Prostate gland (tissue), 2 donors: ENCODE measurements at regions not wholly inside any gene's neighbourhood (a gene's known extent, or its start where the extent isn't known, plus 50 kb on each side); places are given as distances from the start of the nearest gene placed in this dataset.

Experiments
- DNase-seq: peaks from one replicate; pipeline ENCODE4 v3.0.0-alpha.2; 2019; ENCODE audit warnings: low spot score
- H3K27ac ChIP-seq, 2 donors: fragments of 200-600 bp; sonication (generic); 2 replicates each; pipeline ENCODE4 v1.5.1; 2017 to 2019
- H3K27me3 ChIP-seq: fragments of 200-600 bp; sonication (generic); replicated peaks from 2 replicates; pipeline ENCODE4 v1.5.1; 2019; ENCODE audit not compliant: insufficient read depth
- H3K36me3 ChIP-seq, 2 donors: fragments of 200-600 bp; sonication (generic); 1 replicate in 1 of 2; 2 replicates in 1 of 2; pipeline versions ENCODE4 v1.5.1 to v1.8.1; 2017 to 2019
- H3K4me1 ChIP-seq: fragments of 200-600 bp; sonication (generic); replicated peaks from 2 replicates; pipeline ENCODE4 v1.5.1; 2019
- H3K4me3 ChIP-seq, 2 donors: fragments of 200-600 bp; sonication (generic); 2 replicates each; pipeline ENCODE4 v1.5.1; 2017 to 2019
- H3K9me3 ChIP-seq: fragments of 200-600 bp; sonication (generic); 2 replicates; pipeline ENCODE4 v1.5.1; 2017
- CTCF ChIP-seq, 4 experiments: fragments of 200-600 bp in 2 of 4; fragments of 450-650 bp in 2 of 4; sonication (generic) in 2 of 4; IDR thresholded peaks; 1 replicate in 3 of 4; 2 replicates in 1 of 4; pipeline ENCODE4 v1.5.1; 2016 to 2019; ENCODE audit warnings: antibody characterized with exemption in 4 of 4, mild to moderate bottlenecking in 2 of 4, moderate library complexity in 2 of 4
- POLR2A ChIP-seq: fragments of 450-650 bp; IDR thresholded peaks from one replicate; pipeline ENCODE4 v1.6.1; 2016; ENCODE audit warnings: antibody characterized with exemption, mild to moderate bottlenecking
- POLR2AphosphoS5 ChIP-seq: sonication (generic); formaldehyde crosslinking; IDR thresholded peaks from one replicate; pipeline ENCODE4 v1.6.1; 2017; ENCODE audit warnings: antibody characterized with exemption
- WGBS: methylation state at CpG from one replicate; pipeline ENCODE4 v1.1.5; 2018; 5-methylcytosine and 5-hydroxymethylcytosine counted together
- intact Hi-C: fragments of 100-400 bp; cut with DNase I; formaldehyde crosslinking; loops from one replicate; pipeline ENCODE4 v1.14.2; 2022

DNA sequence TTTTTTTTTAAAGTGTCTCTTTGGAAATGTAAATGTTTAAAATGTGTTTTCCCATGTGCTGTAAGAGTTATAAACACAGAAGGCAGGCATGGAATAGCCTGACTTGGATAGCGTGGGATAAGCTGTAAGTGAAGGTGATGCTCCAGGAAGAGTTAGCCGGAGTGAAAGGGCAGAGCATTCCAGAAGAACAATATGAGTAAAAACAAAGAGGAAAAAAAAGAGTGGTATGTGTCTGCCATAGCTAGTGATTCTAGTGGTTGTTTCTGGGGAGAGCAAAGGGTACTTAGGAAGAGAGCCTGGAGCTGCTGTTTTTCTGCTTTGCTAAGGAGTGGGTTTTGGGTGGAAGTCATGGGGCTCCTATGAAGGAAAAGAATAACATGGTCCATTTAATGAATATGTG is 126.9 kb upstream of the DLGAP1 start:
- DNase-seq, result no peak
- H3K27ac ChIP-seq, result no peak overlapping the region
- 83% methylated on average over 2 of the region's 2 CpGs for WGBS
- no peaks in the 10 kb centered on the region for H3K27me3 ChIP-seq
- no peaks in the 10 kb centered on the region for H3K4me1 ChIP-seq
- H3K36me3 ChIP-seq, result no peaks in the 10 kb centered on the region
- intact Hi-C loops, result no loop called here
- no peak overlapping the region for H3K4me3 ChIP-seq
- TF ChIP-seq POLR2AphosphoS5, result no peak
- no peak for TF ChIP-seq CTCF (IDR thresholded peaks at IDR 0.05)
- TF ChIP-seq POLR2A, result no peak
- no peaks in the 10 kb centered on the region for H3K9me3 ChIP-seq

DNA sequence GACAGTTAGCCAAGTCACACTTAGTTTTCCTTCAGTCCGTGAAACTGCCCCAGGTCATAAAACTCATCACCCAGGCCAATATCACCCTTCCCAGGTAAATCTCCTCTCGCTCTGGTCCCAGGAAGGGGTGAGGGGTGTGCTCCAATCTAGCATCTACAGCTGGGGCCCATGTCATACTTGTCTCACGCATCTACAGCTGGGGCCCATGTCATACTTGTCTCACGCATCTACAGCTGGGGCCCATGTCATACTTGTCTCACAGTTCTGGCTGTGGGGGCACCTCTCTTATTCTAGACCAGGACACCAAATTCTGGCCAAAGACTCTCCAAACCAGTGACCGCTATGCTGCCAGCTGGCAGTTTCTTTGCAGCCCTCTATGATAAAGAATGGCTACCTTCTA is 123.3 kb upstream of the DLGAP1 start:
- intact Hi-C loops, result no loop called here
- 75% methylated on average over 5 of the region's 5 CpGs for WGBS
- no peaks in the 10 kb centered on the region for H3K9me3 ChIP-seq

GRCh38 chr18:4573735-4574134 is 118.6 kb upstream of the DLGAP1 start:
- Histone ChIP-seq H3K36me3 (no peaks in the 10 kb centered on the region), H3K4me3 (no peak overlapping the region), H3K9me3 (no peaks in the 10 kb centered on the region), H3K27me3 (no peaks in the 10 kb centered on the region), H3K4me1 (no peaks in the 10 kb centered on the region), H3K27ac (no peak overlapping the region)
- intact Hi-C loops, result no loop called here
- WGBS, result 57% methylated on average over 3 of the region's 3 CpGs
- TF ChIP-seq CTCF (IDR thresholded peaks at IDR 0.05) (no peak), POLR2AphosphoS5 (no peak), POLR2A (no peak)
- DNase-seq, result no peak

More for the DNA sequence above, 123.3 kb upstream of the DLGAP1 start:
- TF ChIP-seq POLR2A (no peak), POLR2AphosphoS5 (no peak), CTCF (IDR thresholded peaks at IDR 0.05) (no peak)
- H3K36me3 ChIP-seq, result no peaks in the 10 kb centered on the region
- DNase-seq, result no peak
- H3K4me3 ChIP-seq, result no peak overlapping the region
- no peaks in the 10 kb centered on the region for H3K27me3 ChIP-seq
- no peak overlapping the region for H3K27ac ChIP-seq
- H3K4me1 ChIP-seq, result no peaks in the 10 kb centered on the region

DNA sequence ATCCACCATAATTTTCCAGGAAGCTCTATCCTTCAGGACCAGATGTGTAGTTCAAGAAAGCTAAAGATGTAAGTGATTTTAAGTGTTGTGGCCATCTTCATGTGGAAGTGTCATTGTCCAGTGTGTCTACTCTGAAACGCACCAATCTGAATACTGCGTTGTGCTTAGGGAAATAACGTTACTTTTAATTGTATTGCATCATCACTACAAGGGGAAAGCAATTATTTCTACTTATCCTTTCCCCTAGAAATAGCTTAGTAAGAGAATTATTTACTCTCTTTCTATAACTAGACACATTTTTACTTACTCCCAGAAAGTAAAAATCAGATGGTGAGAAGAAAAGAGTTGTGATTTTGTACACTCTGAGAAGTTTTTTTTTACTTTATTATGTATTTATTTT is 102.4 kb upstream of the DLGAP1 start:
- no peaks in the 10 kb centered on the region for H3K27me3 ChIP-seq
- no peak overlapping the region for H3K4me3 ChIP-seq
- H3K4me1 ChIP-seq, result no peaks in the 10 kb centered on the region
- intact Hi-C loops, result no loop called here
- 82% methylated on average over 3 of the region's 3 CpGs for WGBS
- H3K9me3 ChIP-seq, result no peaks in the 10 kb centered on the region
- H3K27ac ChIP-seq, result no peak overlapping the region
- no peak for DNase-seq
- no peaks in the 10 kb centered on the region for H3K36me3 ChIP-seq
- no peak for TF ChIP-seq POLR2A
- TF ChIP-seq POLR2AphosphoS5, result no peak
- no peak for TF ChIP-seq CTCF (IDR thresholded peaks at IDR 0.05)

GRCh38 chr18:4551001-4551360 is 95.9 kb upstream of the DLGAP1 start:
- H3K27me3 ChIP-seq, result no peaks in the 10 kb centered on the region
- WGBS, result 47% methylated on average over 1 of the region's 1 CpG
- no peaks in the 10 kb centered on the region for H3K36me3 ChIP-seq
- intact Hi-C loops, result no loop called here
- DNase-seq, result no peak
- H3K27ac ChIP-seq, result no peak overlapping the region
- TF ChIP-seq POLR2A, result no peak
- no peak for TF ChIP-seq CTCF (IDR thresholded peaks at IDR 0.05)
- TF ChIP-seq POLR2AphosphoS5, result no peak
- H3K9me3 ChIP-seq, result no peaks in the 10 kb centered on the region
- H3K4me1 ChIP-seq, result no peaks in the 10 kb centered on the region
- no peak overlapping the region for H3K4me3 ChIP-seq
